CD4-positive, CD25-positive, alpha-beta regulatory T cell (primary cell): ENCODE measurements at regions not wholly inside any gene's neighbourhood (a gene's known extent, or its start where the extent isn't known, plus 50 kb on each side); places are given as distances from the start of the nearest gene placed in this dataset.

Experiments used
- ATAC-seq, 2 donors: fragments of 150-1000 bp; cut with Tn5 transposase; one replicate each; pipeline ENCODE4 v1.10.0; 2021; ENCODE audit warnings: low read depth in 2 of 2, moderate number of reproducible peaks in 2 of 2, moderate library complexity in 1 of 2
- DNase-seq, 3 donors: peaks; one replicate each; pipeline versions ENCODE4 v3.0.0 to v3.0.0-alpha.2; 2012 to 2022; ENCODE audit warnings: mixed read lengths in 1 of 3
- H3K27ac ChIP-seq: one replicate; pipeline ENCODE4 v1.7.0; 2013; ENCODE audit warnings: mild to moderate bottlenecking, low read length; ENCODE audit not compliant: insufficient read depth, poor library complexity, severe bottlenecking
- H3K27me3 ChIP-seq: one replicate; pipeline ENCODE4 v1.7.0; 2013; ENCODE audit warnings: low read length; ENCODE audit not compliant: control insufficient read depth, insufficient read depth
- H3K36me3 ChIP-seq: one replicate; pipeline ENCODE4 v1.7.0; 2013; ENCODE audit warnings: mild to moderate bottlenecking, low read length, moderate library complexity; ENCODE audit not compliant: control insufficient read depth, insufficient read depth
- H3K4me1 ChIP-seq: 2 replicates; pipeline ENCODE4 v1.7.0; 2013; ENCODE audit warnings: mild to moderate bottlenecking, low read length; ENCODE audit not compliant: insufficient read depth, control insufficient read depth, poor library complexity, severe bottlenecking
- H3K4me3 ChIP-seq: one replicate; pipeline ENCODE4 v1.7.0; 2013; ENCODE audit warnings: low read depth, mild to moderate bottlenecking, low read length, moderate library complexity
- H3K9me3 ChIP-seq, 2 experiments: 1 replicate in 1 of 2; 2 replicates in 1 of 2; pipeline ENCODE4 v1.7.0; 2013; ENCODE audit warnings: low read length in 2 of 2, mild to moderate bottlenecking in 1 of 2, moderate library complexity in 1 of 2; ENCODE audit not compliant: control insufficient read depth in 2 of 2
- H3K27ac Mint-ChIP-seq, 3 donors: one replicate each; pipeline ENCODE4 v1.8.0; 2020 to 2022; ENCODE audit warnings: mild to moderate bottlenecking in 3 of 3, mixed read lengths in 3 of 3, moderate library complexity in 2 of 3
- H3K27me3 Mint-ChIP-seq: one replicate; pipeline ENCODE4 v1.8.0; 2022; ENCODE audit warnings: mild to moderate bottlenecking, mixed read lengths
- H3K36me3 Mint-ChIP-seq: one replicate; pipeline ENCODE4 v1.8.0; 2020; ENCODE audit warnings: mixed read lengths
- H3K4me1 Mint-ChIP-seq, 4 donors: one replicate each; pipeline ENCODE4 v1.8.0; 2020 to 2022; ENCODE audit warnings: mixed read lengths in 4 of 4, mild to moderate bottlenecking in 1 of 4
- H3K4me3 Mint-ChIP-seq, 4 donors: one replicate each; pipeline ENCODE4 v1.8.0; 2020 to 2022; ENCODE audit warnings: mild to moderate bottlenecking in 4 of 4, mixed read lengths in 4 of 4, moderate library complexity in 3 of 4
- H3K9me3 Mint-ChIP-seq, 7 donors: one replicate each; pipeline ENCODE4 v1.8.0; 2020 to 2022; ENCODE audit warnings: mixed read lengths in 7 of 7, mild to moderate bottlenecking in 3 of 7, moderate library complexity in 2 of 7

DNA sequence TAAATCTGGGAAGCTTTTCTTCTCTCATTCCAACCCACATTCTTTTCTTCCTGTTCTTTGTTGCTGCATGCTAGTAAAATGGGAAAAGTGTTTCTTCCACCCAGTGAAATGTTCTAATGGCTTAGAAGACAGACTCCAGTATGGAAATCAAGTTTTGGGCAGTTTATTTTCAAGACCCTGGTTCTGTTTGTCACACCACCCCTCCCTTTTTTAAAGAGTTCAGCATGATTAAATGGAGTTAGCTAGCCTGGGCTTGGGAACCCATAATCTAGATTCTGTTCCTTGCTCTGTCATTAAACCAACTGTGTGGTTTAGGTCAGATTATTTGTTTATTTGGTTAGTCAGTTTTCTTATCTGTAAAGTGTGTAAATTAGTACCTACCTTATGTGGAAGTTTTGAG is 151.8 kb upstream of the NT5C1B start:
- Mint-ChIP-seq H3K9me3 (peaks cover 0 to 8% (median 0%) of the 10 kb centered on the region in 7 donors), H3K4me1 (no peaks in the 10 kb centered on the region), H3K4me3 (no peak overlapping the region), H3K36me3 (no peaks in the 10 kb centered on the region), H3K27ac (no peak overlapping the region), H3K27me3 (no peaks in the 10 kb centered on the region)
- no peak overlapping the region for H3K4me3 ChIP-seq
- H3K36me3 ChIP-seq: no peaks in the 10 kb centered on the region
- H3K4me1 ChIP-seq: no peaks in the 10 kb centered on the region
- DNase-seq: no peak
- no peak for ATAC-seq
- H3K9me3 ChIP-seq: no peaks in the 10 kb centered on the region
- no peak overlapping the region for H3K27ac ChIP-seq
- H3K27me3 ChIP-seq: no peaks in the 10 kb centered on the region

- no peaks in the 10 kb centered on the region for H3K9me3 ChIP-seq
- Mint-ChIP-seq H3K27ac (no peak overlapping the region), H3K4me3 (no peak overlapping the region), H3K4me1 (no peaks in the 10 kb centered on the region), H3K36me3 (no peaks in the 10 kb centered on the region), H3K27me3 (no peaks in the 10 kb centered on the region), H3K9me3 (peaks cover 0 to 8% (median 0%) of the 10 kb centered on the region in 7 donors)
- H3K4me1 ChIP-seq: no peaks in the 10 kb centered on the region
- ATAC-seq (no peak), DNase-seq (no peak)
- H3K4me3 ChIP-seq: no peak overlapping the region
- H3K36me3 ChIP-seq: no peaks in the 10 kb centered on the region
- no peak overlapping the region for H3K27ac ChIP-seq
- no peaks in the 10 kb centered on the region for H3K27me3 ChIP-seq
These were observed 151.1 kb upstream of the NT5C1B start for GRCh38 chr2:18740474-18740881.

DNA sequence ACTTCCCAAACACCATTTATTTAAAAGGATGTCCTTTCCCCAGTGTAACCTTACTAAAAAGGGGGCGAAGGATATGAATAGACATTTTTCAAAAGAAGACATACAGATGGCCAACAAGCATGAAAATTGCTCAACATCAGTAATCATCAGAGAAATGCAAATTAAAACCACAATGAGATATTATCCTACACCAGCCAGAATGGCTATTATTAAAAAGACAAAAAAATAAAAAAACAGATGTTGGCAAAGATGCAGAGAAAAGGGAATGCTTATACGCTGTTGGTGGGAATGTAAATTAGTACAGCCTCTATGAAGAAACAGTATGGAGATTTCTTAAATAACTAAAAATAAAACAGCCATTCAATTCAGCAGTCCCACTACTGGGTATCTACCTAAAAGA is 142.3 kb upstream of the NT5C1B start:
- Mint-ChIP-seq H3K27me3 (peaks cover 4% of the 10 kb centered on the region), H3K9me3 (peaks cover 0 to 10% (median 3%) of the 10 kb centered on the region in 7 donors), H3K36me3 (no peaks in the 10 kb centered on the region), H3K27ac (no peak overlapping the region), H3K4me3 (no peak overlapping the region), H3K4me1 (no peaks in the 10 kb centered on the region)
- no peak overlapping the region for H3K4me3 ChIP-seq
- ATAC-seq (no peak), DNase-seq (no peak)
- H3K27ac ChIP-seq: no peak overlapping the region
- H3K9me3 ChIP-seq: no peaks in the 10 kb centered on the region
- no peaks in the 10 kb centered on the region for H3K36me3 ChIP-seq
- H3K27me3 ChIP-seq: no peaks in the 10 kb centered on the region
- H3K4me1 ChIP-seq: no peaks in the 10 kb centered on the region

- peaks cover 0 to 2% (median 0%) of the 10 kb centered on the region in 7 donors for H3K9me3 Mint-ChIP-seq
These were observed 135.2 kb upstream of the NT5C1B start for GRCh38 chr2:18724371-18725145.

DNA sequence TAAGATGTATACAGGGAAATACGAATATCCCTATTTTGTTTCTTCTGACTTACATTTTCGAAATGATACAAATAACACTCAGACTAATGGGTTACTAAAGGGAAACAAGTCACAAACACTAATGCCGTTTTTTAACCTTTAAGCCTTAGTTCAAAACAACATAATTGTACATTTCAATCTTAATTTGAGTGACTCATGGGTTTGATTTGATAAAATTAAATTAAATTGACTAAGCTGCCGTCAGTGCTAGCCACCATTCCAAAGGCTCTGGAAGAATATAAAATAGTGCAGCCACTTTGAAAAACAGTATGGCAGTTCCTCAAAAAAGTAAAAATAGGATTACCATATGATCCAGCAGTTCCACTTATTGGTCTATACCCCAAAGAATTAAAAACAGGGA is 133.8 kb upstream of the NT5C1B start:
- no peak for ATAC-seq

More at GRCh38 chr2:18724371-18725145, 135.2 kb upstream of the NT5C1B start:
- H3K4me3 Mint-ChIP-seq: no peak overlapping the region
- no peaks in the 10 kb centered on the region for H3K36me3 ChIP-seq
- H3K4me3 ChIP-seq: no peak overlapping the region
- H3K27ac ChIP-seq: no peak overlapping the region
- H3K27me3 Mint-ChIP-seq: no peaks in the 10 kb centered on the region
- H3K4me1 Mint-ChIP-seq: no peaks in the 10 kb centered on the region
- H3K27ac Mint-ChIP-seq: no peak overlapping the region
- no peaks in the 10 kb centered on the region for H3K9me3 ChIP-seq
- no peak for DNase-seq
- no peaks in the 10 kb centered on the region for H3K4me1 ChIP-seq
- no peaks in the 10 kb centered on the region for H3K27me3 ChIP-seq
- no peaks in the 10 kb centered on the region for H3K36me3 Mint-ChIP-seq
- ATAC-seq: no peak

GRCh38 chr2:18722101-18722500 is 132.7 kb upstream of the NT5C1B start:
- no peaks in the 10 kb centered on the region for H3K9me3 ChIP-seq
- H3K36me3 ChIP-seq: no peaks in the 10 kb centered on the region
- H3K9me3 Mint-ChIP-seq: peaks cover 0 to 2% (median 0%) of the 10 kb centered on the region in 7 donors
- no peaks in the 10 kb centered on the region for H3K4me1 ChIP-seq
- DNase-seq: no peak
- no peak for ATAC-seq
- no peak overlapping the region for H3K4me3 ChIP-seq
- H3K4me3 Mint-ChIP-seq: no peak overlapping the region
- H3K27me3 ChIP-seq: no peaks in the 10 kb centered on the region
- H3K36me3 Mint-ChIP-seq: no peaks in the 10 kb centered on the region
- no peak overlapping the region for H3K27ac ChIP-seq
- H3K27me3 Mint-ChIP-seq: no peaks in the 10 kb centered on the region
- no peak overlapping the region for H3K27ac Mint-ChIP-seq
- no peaks in the 10 kb centered on the region for H3K4me1 Mint-ChIP-seq

More for the DNA sequence above, 133.8 kb upstream of the NT5C1B start:
- Mint-ChIP-seq H3K27me3 (no peaks in the 10 kb centered on the region), H3K4me3 (no peak overlapping the region), H3K27ac (no peak overlapping the region), H3K9me3 (peaks cover 0 to 2% (median 0%) of the 10 kb centered on the region in 7 donors), H3K4me1 (no peaks in the 10 kb centered on the region), H3K36me3 (no peaks in the 10 kb centered on the region)
- no peaks in the 10 kb centered on the region for H3K9me3 ChIP-seq
- H3K27ac ChIP-seq: no peak overlapping the region
- H3K36me3 ChIP-seq: no peaks in the 10 kb centered on the region
- DNase-seq: no peak
- H3K4me1 ChIP-seq: no peaks in the 10 kb centered on the region
- H3K27me3 ChIP-seq: no peaks in the 10 kb centered on the region
- H3K4me3 ChIP-seq: no peak overlapping the region

- Histone ChIP-seq H3K27me3 (no peaks in the 10 kb centered on the region), H3K4me3 (no peak overlapping the region), H3K4me1 (no peaks in the 10 kb centered on the region), H3K27ac (no peak overlapping the region), H3K9me3 (no peaks in the 10 kb centered on the region), H3K36me3 (no peaks in the 10 kb centered on the region)
- DNase-seq (no peak), ATAC-seq (no peak)
- Mint-ChIP-seq H3K4me1 (no peaks in the 10 kb centered on the region), H3K27ac (no peak overlapping the region), H3K36me3 (no peaks in the 10 kb centered on the region), H3K4me3 (no peak overlapping the region), H3K9me3 (peaks cover 0 to 6% (median 0%) of the 10 kb centered on the region in 7 donors), H3K27me3 (no peaks in the 10 kb centered on the region)
These were observed 131.9 kb upstream of the NT5C1B start for GRCh38 chr2:18721038-18721922.
